Skeletal muscle tissue (tissue), 3 donors: ENCODE measurements at regions not wholly inside any gene's neighbourhood (a gene's known extent, or its start where the extent isn't known, plus 50 kb on each side); places are given as distances from the start of the nearest gene placed in this dataset.

Experiments used
- H3K27ac ChIP-seq: one replicate; pipeline ENCODE4 v1.7.0; 2013; ENCODE audit warnings: mild to moderate bottlenecking, low read depth, low read length, inconsistent platforms
- H3K27me3 ChIP-seq, 3 donors: one replicate each; pipeline ENCODE4 v1.7.0; 2013; ENCODE audit warnings: low read length in 3 of 3; ENCODE audit not compliant: control insufficient read depth in 3 of 3, insufficient read depth in 3 of 3
- H3K36me3 ChIP-seq, 3 donors: one replicate each; pipeline ENCODE4 v1.7.0; 2013; ENCODE audit warnings: low read length in 3 of 3; ENCODE audit not compliant: control insufficient read depth in 3 of 3, insufficient read depth in 3 of 3
- H3K4me1 ChIP-seq, 3 donors: one replicate each; pipeline ENCODE4 v1.7.0; 2013; ENCODE audit warnings: low read length in 3 of 3, mild to moderate bottlenecking in 3 of 3; ENCODE audit not compliant: control insufficient read depth in 3 of 3, insufficient read depth in 3 of 3
- H3K4me3 ChIP-seq, 3 donors: one replicate each; pipeline ENCODE4 v1.7.0; 2013; ENCODE audit warnings: low read length in 3 of 3
- H3K9ac ChIP-seq, 3 donors: one replicate each; pipeline ENCODE4 v1.7.0; 2013; ENCODE audit warnings: low read length in 3 of 3, mild to moderate bottlenecking in 3 of 3, moderate library complexity in 2 of 3, low read depth in 1 of 3
- H3K9me3 ChIP-seq, 3 donors: one replicate each; pipeline ENCODE4 v1.7.0; 2013; ENCODE audit warnings: low read length in 3 of 3; ENCODE audit not compliant: control insufficient read depth in 3 of 3
- donor health status: Osteomylitis.

DNA sequence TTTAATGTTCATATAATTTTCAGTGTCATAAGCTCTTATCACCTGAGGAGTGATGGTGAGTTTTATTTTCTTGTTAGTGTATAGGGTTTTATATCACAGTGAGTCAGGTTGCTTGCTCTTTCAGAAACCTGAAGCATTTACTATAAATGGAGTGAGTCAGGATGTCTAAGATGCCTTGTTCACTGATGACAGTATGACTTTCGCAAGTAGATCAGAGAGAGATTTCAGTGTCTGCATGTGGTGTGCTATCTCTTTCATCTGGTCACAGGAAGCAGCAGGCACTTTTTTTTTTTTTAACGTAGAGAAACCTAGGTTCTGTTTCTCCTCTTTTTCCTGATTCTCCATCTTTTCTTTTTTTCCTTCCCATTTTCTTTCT is 237.1 kb downstream of the DMRTA1 start:
- peak overlapping the region; percentile 94 for H3K27ac ChIP-seq
- peaks cover 7 to 9% (median 7%) of the 10 kb centered on the region in 3 donors for H3K4me1 ChIP-seq
- no peaks in the 10 kb centered on the region for H3K36me3 ChIP-seq
- no peaks in the 10 kb centered on the region for H3K27me3 ChIP-seq
- no peaks in the 10 kb centered on the region for H3K9me3 ChIP-seq
- H3K4me3 ChIP-seq: peak overlapping the region in 1 of 3 donors; percentile 26
- peak overlapping the region; percentile 55 to 73 (median 63) for H3K9ac ChIP-seq

- Histone ChIP-seq H3K27ac (no peak overlapping the region), H3K4me1 (peaks cover 0 to 6% (median 2%) of the 10 kb centered on the region in 3 donors), H3K36me3 (no peaks in the 10 kb centered on the region), H3K9me3 (no peaks in the 10 kb centered on the region), H3K27me3 (no peaks in the 10 kb centered on the region), H3K9ac (no peak overlapping the region), H3K4me3 (no peak overlapping the region)
Measured at GRCh38 chr9:22693156-22693555, 246.5 kb downstream of the DMRTA1 start.

- no peaks in the 10 kb centered on the region for H3K27me3 ChIP-seq
- H3K36me3 ChIP-seq: no peaks in the 10 kb centered on the region
- no peak overlapping the region for H3K9ac ChIP-seq
- no peak overlapping the region for H3K27ac ChIP-seq
- H3K4me1 ChIP-seq: no peaks in the 10 kb centered on the region
- peaks cover 0 to 2% (median 0%) of the 10 kb centered on the region in 3 donors for H3K9me3 ChIP-seq
- no peak overlapping the region for H3K4me3 ChIP-seq
Measured at GRCh38 chr9:22700171-22700570, 253.5 kb downstream of the DMRTA1 start.

GRCh38 chr9:22718653-22719052 is 272.0 kb downstream of the DMRTA1 start:
- Histone ChIP-seq H3K27me3 (no peaks in the 10 kb centered on the region), H3K27ac (no peak overlapping the region), H3K9me3 (no peaks in the 10 kb centered on the region), H3K4me1 (no peaks in the 10 kb centered on the region), H3K4me3 (no peak overlapping the region), H3K36me3 (no peaks in the 10 kb centered on the region), H3K9ac (no peak overlapping the region)

DNA sequence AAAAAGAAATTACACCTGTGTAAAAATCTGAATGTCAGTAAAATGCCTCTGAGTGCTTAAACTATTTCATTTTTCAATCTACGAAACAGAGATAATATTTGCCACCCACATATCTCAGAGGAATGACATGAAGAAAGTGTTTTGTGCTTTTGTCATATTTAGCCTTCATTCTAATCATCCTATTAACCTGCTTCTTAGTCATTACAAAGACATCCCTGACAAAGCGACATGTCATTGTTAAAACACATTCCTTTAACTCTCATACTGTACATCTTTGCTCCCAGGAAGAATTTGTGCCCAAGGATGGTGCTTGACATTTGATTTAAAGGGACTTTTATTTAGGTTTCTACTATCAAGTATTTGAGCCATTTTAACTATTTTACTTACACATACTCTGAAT is 275.9 kb downstream of the DMRTA1 start:
- Histone ChIP-seq H3K36me3 (no peaks in the 10 kb centered on the region), H3K27me3 (no peaks in the 10 kb centered on the region), H3K4me1 (no peaks in the 10 kb centered on the region), H3K27ac (no peak overlapping the region), H3K9me3 (no peaks in the 10 kb centered on the region), H3K4me3 (no peak overlapping the region), H3K9ac (no peak overlapping the region)

DNA sequence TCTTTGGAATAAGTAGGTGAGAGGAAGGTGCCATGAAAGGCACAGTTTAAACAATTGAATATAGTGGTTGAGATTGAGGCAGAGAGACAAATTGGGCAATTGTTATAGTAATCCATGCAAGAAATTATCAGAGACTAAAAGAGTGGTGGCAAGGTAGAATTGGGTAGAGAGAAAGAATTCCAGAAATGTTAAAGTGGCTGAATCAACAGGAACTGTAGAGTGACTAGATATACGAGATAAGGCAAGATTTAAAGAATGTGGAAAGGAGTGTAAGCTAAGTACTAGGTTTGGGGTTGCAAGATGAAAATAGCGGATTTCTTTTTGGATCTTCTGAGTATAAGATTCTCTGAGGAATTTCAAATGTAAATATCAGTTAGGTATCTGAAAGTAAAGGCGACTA is 285.2 kb downstream of the DMRTA1 start:
- Histone ChIP-seq H3K36me3 (no peaks in the 10 kb centered on the region), H3K9me3 (no peaks in the 10 kb centered on the region), H3K27ac (no peak overlapping the region), H3K9ac (no peak overlapping the region), H3K4me3 (no peak overlapping the region), H3K27me3 (no peaks in the 10 kb centered on the region), H3K4me1 (no peaks in the 10 kb centered on the region)

- H3K4me3 ChIP-seq: no peak overlapping the region
- H3K27ac ChIP-seq: no peak overlapping the region
- H3K36me3 ChIP-seq: no peaks in the 10 kb centered on the region
- no peaks in the 10 kb centered on the region for H3K4me1 ChIP-seq
- no peaks in the 10 kb centered on the region for H3K27me3 ChIP-seq
- H3K9me3 ChIP-seq: no peaks in the 10 kb centered on the region
- no peak overlapping the region for H3K9ac ChIP-seq
Measured at GRCh38 chr9:22739712-22740111, 293.1 kb downstream of the DMRTA1 start.

GRCh38 chr9:22740781-22741180 is 294.2 kb downstream of the DMRTA1 start:
- no peak overlapping the region for H3K4me3 ChIP-seq
- H3K9me3 ChIP-seq: no peaks in the 10 kb centered on the region
- H3K4me1 ChIP-seq: no peaks in the 10 kb centered on the region
- no peaks in the 10 kb centered on the region for H3K27me3 ChIP-seq
- no peak overlapping the region for H3K27ac ChIP-seq
- no peaks in the 10 kb centered on the region for H3K36me3 ChIP-seq
- no peak overlapping the region for H3K9ac ChIP-seq

DNA sequence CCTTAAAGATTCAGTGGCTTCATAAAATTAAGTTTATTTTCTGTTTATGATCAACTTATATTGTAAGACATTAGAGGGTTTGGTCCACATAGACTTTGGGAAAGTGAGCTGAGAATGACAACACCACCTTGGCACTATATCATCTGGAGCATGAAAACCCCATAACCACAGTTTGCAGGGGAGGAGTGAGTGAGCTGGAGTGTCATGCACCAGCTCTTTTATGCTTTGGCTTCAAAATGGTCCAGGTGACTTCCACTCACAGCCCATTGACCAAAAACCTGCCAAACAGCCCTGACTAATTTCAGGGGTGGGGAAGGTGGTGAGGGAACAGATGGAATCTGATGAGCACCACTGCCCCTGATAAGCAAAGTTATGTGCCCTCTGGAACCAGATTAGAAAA is 295.8 kb downstream of the DMRTA1 start:
- no peaks in the 10 kb centered on the region for H3K4me1 ChIP-seq
- H3K27ac ChIP-seq: no peak overlapping the region
- no peak overlapping the region for H3K9ac ChIP-seq
- H3K36me3 ChIP-seq: no peaks in the 10 kb centered on the region
- no peaks in the 10 kb centered on the region for H3K27me3 ChIP-seq
- H3K9me3 ChIP-seq: no peaks in the 10 kb centered on the region
- H3K4me3 ChIP-seq: no peak overlapping the region

GRCh38 chr9:22773501-22774220 is 327.0 kb downstream of the DMRTA1 start:
- no peak overlapping the region for H3K9ac ChIP-seq
- H3K27ac ChIP-seq: no peak overlapping the region
- no peak overlapping the region for H3K4me3 ChIP-seq
- no peaks in the 10 kb centered on the region for H3K4me1 ChIP-seq
- H3K9me3 ChIP-seq: no peaks in the 10 kb centered on the region
- no peaks in the 10 kb centered on the region for H3K27me3 ChIP-seq
- no peaks in the 10 kb centered on the region for H3K36me3 ChIP-seq
